HL-60 (cell line): ENCODE measurements at regions not wholly inside any gene's neighbourhood (a gene's known extent, or its start where the extent isn't known, plus 50 kb on each side); places are given as distances from the start of the nearest gene placed in this dataset.

Source experiments
- DNase-seq, 2 experiments: peaks; one replicate each; pipeline ENCODE4 v3.0.0-alpha.2; 2010 to 2020; ENCODE audit warnings: low read depth in 1 of 2, low spot score in 1 of 2
- H3K27ac ChIP-seq: fragments of 250-450 bp; sonication (Bioruptor Pico); replicated peaks from 2 replicates; pipeline ENCODE4 v1.5.1; 2020; ENCODE audit warnings: mild to moderate bottlenecking, moderate library complexity
- H3K27me3 ChIP-seq: fragments of 250-450 bp; sonication (Bioruptor Pico); 2 replicates; pipeline ENCODE4 v1.5.1; 2021; ENCODE audit warnings: mild to moderate bottlenecking, moderate library complexity; ENCODE audit not compliant: insufficient read depth, poor library complexity, severe bottlenecking
- H3K4me3 ChIP-seq: replicated peaks from 2 replicates; pipeline ENCODE4 v1.5.1; 2011; ENCODE audit warnings: mild to moderate bottlenecking, control low read depth, low read length; ENCODE audit not compliant: insufficient read depth
- CTCF ChIP-seq: IDR thresholded peaks from one replicate; pipeline ENCODE4 v1.5.1; 2011; ENCODE audit warnings: low read length, control low read depth, inconsistent platforms; ENCODE audit not compliant: insufficient read depth
- GABPA ChIP-seq: IDR thresholded peaks from 2 replicates; pipeline ENCODE4 v1.6.1; 2012; ENCODE audit warnings: low read depth
- POLR2AphosphoS5 ChIP-seq: IDR thresholded peaks from 2 replicates; pipeline ENCODE4 v1.6.1; 2012; ENCODE audit warnings: low read depth
- REST ChIP-seq: IDR thresholded peaks from 2 replicates; pipeline ENCODE4 v1.6.1; 2012; ENCODE audit warnings: low read depth; ENCODE audit not compliant: insufficient replicate concordance
- SPI1 ChIP-seq: IDR thresholded peaks from 2 replicates; pipeline ENCODE4 v1.6.1; 2012; ENCODE audit warnings: low read depth, mild to moderate bottlenecking, borderline replicate concordance

GRCh38 chr17:72489272-72489641 is 368.4 kb downstream of the SOX9 start:
- no peak for DNase-seq
- TF ChIP-seq SPI1 (no peak), REST (no peak), POLR2AphosphoS5 (no peak), GABPA (no peak), CTCF (no peak)
- Histone ChIP-seq H3K4me3 (no peak overlapping the region), H3K27ac (no peak overlapping the region), H3K27me3 (no peaks in the 10 kb centered on the region)

GRCh38 chr17:72491102-72491501 is 370.3 kb downstream of the SOX9 start:
- DNase-seq, result no peak
- TF ChIP-seq REST (no peak), CTCF (no peak), GABPA (no peak), POLR2AphosphoS5 (no peak), SPI1 (no peak)
- Histone ChIP-seq H3K27ac (no peak overlapping the region), H3K4me3 (no peak overlapping the region), H3K27me3 (no peaks in the 10 kb centered on the region)

GRCh38 chr17:72492494-72492893 is 371.7 kb downstream of the SOX9 start:
- TF ChIP-seq SPI1, result no peak
- Histone ChIP-seq H3K4me3 (no peak overlapping the region), H3K27ac (no peak overlapping the region), H3K27me3 (no peaks in the 10 kb centered on the region)
- DNase-seq, result no peak

- no peak for DNase-seq
- Histone ChIP-seq H3K27me3 (no peaks in the 10 kb centered on the region), H3K27ac (no peak overlapping the region), H3K4me3 (no peak overlapping the region)
- TF ChIP-seq POLR2AphosphoS5 (no peak), REST (no peak), CTCF (no peak), GABPA (no peak), SPI1 (no peak)
Measured at GRCh38 chr17:72492941-72493340, 372.1 kb downstream of the SOX9 start.
